HG02763 (cell line): ENCODE measurements at regions not wholly inside any gene's neighbourhood (a gene's known extent, or its start where the extent isn't known, plus 50 kb on each side); places are given as distances from the start of the nearest gene placed in this dataset.

Source experiments
- ATAC-seq: cut with Tn5 transposase; IDR thresholded peaks from one replicate; pipeline ENCODE4 v1.9.1; 2021; ENCODE audit warnings: mild to moderate bottlenecking, moderate library complexity; ENCODE audit not compliant: unreplicated experiment

DNA sequence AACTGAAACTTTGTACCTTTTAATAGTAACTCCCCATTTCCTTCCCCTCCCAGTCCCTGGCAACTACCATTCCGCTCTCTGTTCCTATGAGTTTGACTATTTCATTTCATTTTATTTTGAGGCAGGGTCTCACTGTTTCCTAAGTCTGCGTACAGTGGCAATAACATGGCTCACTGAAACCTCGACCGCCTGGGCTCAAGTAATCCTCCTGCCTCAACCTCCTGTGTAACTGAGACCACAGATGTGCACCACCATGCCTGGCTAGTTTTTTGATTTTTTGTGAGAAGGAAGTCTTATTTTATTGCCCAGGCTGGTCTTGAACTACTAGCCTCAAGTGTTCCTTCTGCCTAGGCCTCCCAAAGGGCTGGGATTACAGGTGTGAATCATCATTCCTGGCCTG is 808.1 kb downstream of the CDH11 start:
- ATAC-seq = no peak

DNA sequence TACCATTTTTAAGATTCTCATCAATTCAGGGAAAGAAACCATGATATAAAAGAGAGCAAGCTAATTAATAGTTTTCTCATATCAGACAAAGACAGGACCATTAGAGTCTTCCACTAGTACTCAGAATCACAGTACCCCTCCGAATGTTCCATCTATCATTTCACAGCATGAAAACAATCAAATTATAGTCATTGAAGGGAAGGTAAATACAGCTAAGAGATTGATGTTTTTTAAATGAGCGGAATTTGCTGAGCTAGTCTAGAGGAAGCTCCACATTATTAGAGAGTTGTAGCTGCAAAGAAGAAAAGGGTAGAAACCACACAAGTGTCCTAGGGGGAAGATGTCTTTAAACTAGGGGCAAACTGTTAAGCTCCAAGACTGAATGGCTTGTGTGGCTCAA is 808.9 kb downstream of the CDH11 start:
- ATAC-seq = no peak

DNA sequence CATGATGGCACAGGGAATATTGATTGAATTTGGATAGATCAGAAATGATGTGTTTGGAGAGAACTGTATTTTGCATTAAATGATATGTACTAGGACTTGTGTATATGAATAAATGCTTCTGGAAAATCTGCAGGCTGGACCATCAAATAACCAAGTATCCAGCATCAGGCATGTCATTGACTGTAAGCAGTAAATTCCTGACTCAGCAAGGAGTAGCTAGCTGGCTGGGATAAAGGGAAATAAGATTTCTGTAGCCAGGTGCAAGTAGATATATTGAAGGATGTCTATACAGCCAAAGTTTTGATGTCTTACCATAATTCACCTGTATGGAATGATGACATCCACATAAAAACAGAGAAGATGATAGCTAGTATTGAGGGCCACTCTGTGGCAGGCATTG is 809.6 kb downstream of the CDH11 start:
- no peak for ATAC-seq

DNA sequence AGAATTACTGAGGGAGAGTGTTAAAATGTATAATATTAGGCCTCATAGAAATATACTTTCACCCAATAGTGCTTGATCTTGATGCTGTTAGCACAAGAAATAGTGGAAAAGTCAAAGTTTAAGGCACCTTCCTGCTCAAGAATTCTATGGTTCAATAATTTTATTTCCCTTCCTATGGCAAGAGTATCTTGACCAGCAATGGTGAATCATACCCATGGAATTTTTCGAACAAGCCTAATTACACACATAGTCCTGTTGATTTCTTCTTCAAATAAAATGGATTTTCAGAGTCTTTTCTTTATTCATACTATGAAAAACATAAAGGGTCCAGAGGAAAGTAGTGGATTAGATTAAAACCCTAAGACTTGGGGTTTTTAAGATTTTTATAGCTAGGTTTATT is 810.6 kb downstream of the CDH11 start:
- no peak for ATAC-seq

DNA sequence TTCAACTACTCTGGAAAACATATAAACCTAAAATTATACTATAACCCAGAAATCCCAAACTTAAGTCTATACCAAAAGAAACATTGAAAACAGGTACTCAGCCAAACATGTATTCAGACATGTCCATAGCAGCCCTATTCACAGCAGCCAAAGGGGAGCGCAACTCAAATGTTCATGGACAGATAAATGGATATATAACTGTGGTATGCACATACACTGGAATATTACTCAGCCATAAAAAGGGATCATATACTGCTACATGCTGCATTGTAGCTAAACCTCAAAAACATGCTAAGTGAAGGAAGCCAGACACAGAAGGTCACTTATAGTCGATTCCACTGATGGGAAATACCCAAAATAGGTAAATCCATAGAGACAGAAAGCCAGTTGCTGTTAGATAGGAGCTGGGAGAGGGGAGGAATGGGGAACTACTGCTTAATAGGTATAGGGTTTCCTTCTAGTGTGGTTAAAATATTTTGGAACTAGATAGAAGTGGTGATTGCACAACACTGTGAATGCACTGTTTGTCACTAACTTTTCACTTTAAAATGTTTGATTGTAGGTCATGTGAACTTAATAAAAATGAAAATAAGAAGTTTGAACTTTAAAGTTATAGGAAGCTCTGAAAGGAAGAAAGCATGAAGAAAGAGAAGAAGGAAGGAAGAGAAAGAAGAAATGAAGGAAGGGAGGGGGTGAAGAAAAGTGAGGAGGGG is 812.3 kb downstream of the CDH11 start:
- ATAC-seq = no peak

DNA sequence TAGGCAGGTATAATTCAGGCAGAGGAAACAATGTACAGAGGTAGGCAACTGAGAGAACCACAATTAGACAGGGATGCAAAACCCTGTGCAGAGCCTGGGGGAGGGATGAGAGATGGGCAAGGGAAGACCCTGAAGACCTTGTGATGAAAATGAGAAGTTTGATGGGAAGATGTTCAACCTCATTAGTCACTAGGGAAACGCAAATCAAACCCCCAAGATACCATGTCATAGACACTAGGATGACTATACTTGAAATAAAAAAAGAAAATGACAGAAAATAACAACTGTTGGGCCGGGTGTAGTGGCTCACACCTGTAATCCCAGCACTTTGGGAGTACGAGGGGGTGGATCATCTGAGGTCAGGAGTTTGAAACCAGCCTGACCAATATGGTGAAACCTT is 813.1 kb downstream of the CDH11 start:
- ATAC-seq = no peak

DNA sequence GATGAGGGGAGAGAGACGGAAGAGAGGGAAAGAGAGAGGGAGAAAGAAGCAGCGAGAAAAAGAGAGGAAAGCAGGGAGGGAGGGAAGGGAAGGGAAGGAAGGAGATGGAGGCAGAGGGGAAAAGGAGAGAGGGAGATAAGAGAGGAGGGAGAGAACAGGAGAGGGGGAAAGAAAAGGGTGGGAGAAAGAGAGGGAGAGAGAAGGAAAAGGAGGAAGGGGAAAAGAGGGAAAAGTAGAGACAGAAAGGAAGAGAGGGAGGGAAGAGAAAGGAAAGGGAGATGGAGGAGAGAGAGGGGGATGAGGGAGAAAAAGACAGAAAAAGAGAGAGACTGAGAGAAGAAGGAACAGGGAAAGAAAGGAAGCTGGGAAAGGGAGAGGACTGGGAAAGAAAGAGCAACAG is 814.4 kb downstream of the CDH11 start:
- no peak for ATAC-seq

DNA sequence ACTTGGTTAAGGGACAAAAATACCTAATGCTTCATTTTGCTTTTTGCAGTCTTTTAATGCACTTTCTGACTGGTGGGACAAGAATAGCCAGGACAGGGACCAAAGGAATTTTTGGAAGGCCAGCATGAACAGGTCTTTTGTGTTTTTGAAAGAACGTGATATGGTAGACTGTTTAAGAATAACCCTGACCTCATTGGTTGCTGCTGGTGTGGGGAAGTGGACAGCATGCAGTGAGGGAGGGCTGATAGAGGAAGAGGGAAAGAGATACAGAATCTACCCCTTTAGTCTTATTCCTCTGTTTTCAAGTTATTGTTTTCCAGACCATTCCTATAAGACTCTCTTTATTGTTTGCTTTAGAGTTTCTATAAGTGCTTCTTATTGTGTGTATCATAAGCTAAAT is 816.2 kb downstream of the CDH11 start:
- ATAC-seq = no peak

DNA sequence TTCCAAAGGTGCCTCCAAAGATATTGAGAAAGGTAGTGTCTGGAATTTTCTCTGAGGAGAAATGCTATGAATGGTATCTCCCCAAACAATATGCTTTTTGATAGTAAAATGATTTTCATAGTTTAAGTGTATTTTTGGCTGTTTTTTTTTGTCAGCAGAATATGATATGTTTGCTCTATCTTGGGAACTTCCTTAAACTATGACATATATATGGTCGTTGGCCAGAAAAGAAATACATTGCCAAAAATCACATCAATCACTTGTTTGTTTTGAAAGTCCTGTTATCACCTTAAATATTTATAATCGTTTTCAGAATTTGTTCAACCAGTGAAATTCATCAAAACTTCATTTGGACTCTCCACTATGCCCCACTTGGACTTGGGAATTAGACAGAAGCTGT is 816.9 kb downstream of the CDH11 start:
- no peak for ATAC-seq

DNA sequence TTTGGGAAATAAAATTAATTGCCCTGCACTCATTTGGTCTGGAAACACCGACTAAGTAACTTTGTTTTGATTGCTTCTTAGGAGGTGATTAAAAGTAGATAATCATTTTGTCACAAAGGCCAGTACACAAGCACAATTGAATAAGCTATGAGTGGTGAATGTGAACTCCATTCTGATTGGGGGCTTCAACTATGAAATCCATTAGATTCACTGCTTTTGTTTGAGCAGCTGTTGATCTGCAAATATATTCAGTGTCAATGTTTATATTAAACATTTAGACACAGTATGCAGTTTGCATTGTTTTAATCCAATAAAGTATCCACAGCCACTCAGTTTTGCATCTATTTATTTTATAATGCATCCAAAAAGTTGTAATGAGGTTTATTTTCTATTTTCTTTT is 817.5 kb downstream of the CDH11 start:
- no peak for ATAC-seq

DNA sequence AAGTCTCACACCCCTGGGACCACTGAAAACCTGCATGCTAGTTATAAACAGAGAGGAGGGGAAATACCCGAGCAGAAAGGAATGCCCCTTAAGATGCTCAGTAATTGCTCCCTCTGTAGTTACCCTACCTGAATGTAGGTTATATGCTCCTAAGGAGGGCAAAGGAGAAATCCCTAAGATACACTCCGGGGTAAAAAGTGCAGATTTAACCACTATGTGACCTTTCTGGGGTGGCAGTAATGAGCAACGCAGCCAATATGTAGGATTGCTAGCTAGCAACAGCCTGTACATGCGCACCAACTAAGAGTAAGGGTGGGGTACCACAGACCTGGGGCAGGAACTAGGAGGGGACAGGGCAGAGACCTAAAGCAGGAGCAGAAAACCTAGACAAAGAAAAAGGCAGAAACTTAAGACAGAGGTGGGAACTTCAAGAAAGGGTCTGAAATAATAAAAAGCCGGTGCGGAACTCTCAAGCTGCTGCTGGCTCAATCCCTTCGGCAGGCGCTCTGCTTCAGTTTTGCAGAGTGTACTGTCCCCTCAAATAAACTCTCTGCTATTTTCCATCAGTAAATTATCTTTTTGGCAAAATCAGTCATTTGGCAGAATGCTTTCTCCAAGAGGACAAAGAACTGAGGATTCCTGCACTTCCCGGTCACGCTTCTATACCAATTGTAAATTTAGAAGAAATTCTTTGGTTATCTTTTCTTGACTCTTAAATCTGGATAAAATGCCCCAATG is 823.8 kb downstream of the CDH11 start:
- no peak for ATAC-seq

DNA sequence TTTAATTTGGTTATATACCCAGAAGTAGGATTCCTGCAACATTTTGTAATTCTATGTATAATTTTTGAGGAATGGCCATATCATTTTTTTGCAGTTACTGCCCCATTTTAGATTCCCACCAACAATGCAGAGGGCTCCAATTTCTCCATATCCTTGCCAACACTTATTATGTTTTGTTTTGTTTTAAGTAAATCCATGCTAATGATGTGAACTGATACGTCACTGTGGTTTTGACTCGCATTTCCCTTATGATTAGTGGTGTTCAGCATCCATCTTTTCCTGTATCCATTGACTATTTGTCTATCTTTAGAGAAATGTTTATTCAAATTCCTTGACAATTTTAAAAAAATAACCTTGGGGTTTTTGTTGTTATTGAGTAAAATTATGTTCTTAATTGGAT is 826.4 kb downstream of the CDH11 start:
- ATAC-seq = no peak

DNA sequence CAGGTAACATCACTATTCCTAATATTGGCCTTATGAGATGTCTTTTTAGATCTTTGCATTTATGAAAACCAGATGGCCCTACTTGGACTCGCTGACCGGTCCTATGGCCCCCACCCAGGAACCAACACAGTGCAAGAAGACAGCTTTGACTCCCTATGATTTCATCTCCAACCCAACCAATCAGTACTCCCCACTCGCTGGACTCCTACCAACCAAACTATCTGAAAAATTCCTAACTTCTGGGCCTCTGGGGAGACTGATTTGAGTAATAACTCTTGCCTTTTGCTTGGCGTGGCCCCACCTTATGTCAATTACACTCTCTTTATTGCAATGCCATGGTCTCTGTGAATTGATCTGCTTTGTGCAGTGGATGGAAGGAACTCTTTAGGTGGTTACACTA is 828.9 kb downstream of the CDH11 start:
- ATAC-seq = no peak

DNA sequence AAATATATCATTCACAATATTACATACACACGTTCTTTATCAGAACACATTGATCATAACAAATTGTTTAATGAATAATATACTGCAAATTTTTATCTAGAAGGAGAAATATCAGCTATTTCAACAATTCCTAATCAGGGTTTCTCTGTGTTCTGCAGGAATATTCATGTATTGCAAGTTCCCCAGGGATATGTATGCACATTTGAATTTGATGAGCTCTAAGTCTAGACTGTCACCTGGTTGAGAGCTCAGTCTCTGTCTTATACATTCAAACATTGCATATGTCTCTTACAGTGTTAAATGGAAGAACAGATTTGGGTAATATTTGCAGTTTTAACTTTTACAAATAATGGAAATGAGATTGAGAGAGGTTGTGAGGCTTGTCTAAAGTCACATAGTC is 829.7 kb downstream of the CDH11 start:
- ATAC-seq = no peak

DNA sequence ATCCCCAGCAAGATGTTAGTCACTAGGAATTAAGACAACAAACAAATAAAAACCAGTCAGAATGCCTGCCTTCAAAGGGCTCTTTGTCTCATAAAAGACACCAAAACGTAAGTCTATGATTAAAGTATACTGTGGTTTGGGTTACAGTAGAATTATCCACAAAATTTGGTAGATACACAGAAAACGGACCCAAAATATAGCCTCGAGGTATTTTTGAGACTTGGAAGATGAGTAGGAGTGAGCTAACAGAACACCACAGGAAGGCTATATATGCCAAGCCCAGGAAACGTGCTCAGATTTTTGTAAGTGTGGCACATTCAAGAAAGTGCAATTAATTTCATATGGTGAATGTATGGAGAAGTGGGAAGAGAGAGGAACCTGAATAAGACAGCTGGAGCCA is 831.4 kb downstream of the CDH11 start:
- no peak for ATAC-seq

DNA sequence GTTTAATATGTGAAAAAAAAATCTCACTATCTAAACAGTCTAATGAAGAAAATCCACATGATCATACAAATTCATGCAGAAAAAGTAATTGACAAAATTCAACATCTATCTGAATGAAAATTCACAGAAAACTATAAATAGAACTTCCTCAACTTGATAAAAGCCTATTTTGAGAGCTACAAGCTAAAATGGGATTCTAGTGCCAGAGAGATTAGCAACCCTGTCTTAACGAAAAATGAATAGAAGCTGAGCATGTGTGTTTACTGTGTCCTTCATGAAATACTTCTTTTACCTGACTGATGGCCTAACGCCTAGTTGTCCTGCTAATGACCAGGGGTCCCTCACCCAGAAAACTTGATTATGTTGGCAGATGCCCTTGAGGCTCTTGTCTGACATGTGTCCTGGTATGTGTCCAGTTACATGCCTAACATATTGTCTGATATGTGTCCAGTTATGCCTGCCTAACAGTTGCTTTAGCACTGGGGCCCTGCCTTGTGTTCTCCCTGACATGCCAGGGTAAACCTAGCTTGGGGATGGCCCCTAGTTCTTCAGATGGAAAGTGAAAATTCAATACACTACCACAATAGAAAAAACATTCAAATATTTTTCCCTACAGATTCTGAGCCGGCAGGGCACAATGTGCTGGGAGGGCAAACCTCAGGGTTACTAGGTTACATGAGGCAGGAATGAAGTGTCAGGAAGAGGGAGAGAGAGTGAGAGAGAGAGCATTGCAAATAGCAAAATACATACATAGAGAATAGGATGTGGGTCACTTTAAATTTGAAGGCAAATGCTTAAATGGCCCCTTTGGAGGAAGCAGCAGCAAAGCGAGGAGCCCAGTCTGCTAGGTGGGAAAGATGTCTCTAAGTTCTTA is 834.0 kb downstream of the CDH11 start:
- no peak for ATAC-seq

DNA sequence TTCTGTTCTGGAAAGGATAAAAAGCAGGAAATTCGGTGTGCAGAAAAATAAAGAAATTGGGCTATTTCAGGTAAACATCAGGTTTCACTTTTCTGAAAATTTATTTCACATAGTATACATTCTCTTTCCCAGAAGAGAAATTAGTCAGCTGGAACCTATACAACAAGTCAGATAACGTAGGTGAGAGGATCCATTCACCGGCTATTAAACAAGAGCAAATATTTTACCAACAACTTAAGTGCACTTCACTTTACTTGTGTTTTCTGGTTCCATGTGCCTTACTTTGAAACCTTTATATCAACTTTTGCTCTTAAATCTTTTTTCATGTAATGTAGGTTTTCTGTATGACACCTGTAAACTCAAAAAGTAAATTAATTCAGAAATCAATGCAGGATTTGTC is 839.7 kb downstream of the CDH11 start:
- no peak for ATAC-seq

DNA sequence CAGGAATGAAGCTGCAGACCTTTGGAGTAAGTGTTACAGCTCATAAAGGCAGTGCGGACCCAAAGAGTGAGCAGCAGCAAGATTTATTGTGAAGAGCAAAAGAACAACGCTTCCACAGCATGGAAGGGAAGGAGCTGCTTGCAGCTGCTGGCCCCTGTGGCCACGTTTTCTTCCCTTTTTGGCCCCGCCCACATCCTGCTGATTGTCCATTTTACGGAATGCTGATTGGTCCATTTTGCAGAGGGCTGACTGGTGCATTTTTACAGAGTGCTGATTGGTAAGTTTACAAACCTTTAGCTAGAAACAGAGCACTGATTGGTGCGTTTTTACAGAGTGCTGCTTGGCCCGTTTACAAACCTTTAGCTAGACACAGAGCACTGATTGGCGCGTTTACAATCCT is 841.5 kb downstream of the CDH11 start:
- no peak for ATAC-seq

DNA sequence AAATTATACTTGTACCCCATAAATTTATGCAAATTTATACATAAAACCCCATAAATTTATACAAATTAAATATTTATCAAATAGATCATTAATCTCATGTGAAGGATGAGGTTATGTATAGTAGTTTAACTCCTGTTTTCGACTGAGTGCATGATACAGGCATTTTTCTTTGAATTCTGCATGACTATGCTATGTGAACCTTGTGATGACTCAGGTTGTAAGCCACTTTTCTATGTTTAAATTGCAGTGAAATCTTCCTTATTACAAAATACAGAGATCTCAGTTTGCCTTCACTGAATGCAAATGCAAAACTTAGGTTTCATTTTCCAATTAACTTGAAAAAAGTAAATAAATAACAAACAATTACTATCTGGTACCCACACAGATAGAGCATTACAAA is 843.7 kb downstream of the CDH11 start:
- ATAC-seq = no peak

DNA sequence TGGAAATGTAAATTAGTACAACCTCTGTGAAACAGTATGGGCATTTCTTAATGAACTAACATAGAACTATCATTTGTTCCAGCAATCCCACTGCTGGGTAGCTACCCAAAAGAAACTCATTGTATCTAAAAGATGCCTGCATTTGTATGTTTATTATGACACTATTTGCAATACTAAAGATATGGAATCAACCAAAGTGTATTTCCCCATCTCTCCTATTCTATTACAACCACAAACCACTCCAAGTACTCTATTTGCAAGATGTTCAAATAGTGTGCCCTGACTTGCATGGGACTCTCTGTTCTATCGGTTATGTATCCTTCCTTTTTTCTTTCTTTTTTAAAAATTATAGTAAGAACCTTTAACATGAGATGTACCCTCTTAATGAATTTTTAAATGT is 845.2 kb downstream of the CDH11 start:
- ATAC-seq = no peak

DNA sequence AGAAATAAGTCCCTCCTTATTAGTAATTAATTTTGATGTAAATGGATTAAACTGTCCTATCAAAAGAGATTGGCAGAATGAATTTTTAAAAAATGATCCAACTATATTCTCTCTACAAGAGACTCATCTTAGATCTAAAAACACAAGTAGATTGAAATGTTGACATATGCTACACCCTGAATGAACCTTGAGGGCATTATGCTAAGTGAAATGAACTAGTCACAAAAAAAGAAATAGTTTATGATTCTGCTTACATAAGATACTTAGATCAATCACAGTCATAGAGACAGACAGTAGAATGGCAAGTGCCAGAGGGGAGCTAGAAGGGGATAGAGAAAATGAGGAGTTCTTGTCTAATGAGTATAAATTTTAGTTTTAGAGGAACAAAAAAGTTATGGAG is 849.8 kb downstream of the CDH11 start:
- no peak for ATAC-seq

DNA sequence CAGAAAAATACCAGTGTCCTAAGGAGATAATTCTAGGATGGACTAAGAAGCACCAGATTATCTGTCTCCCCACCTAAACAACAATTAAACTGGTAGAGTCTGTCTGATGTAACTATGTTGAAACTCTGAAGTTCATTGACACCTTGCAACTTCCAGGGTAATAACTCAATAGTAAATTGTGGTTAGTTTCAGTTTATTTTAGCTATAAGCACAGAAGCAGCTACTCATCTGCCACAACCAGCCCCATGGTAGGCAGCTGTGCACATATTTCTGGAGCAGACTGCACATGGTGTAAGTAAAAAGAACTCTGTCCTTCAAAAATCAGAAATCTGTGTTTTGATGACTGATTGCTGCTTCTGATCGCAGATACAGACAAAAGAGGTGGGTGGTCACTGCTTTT is 852.1 kb downstream of the CDH11 start:
- no peak for ATAC-seq
